ENCODE measurements at regions not wholly inside any gene's neighbourhood (a gene's known extent, or its start where the extent isn't known, plus 50 kb on each side); places are given as distances from the start of the nearest gene placed in this dataset.
"Not testable (repeated sequence)": the region's sequence is repeated elsewhere in the genome, so short reads cannot be mapped to it uniquely, and the experiment has no call there.

GRCh38 chr3:164730815-164731360 lies 347.4 kb downstream of the SI start:
- no peak for TF ChIP-seq EZH2phosphoT487 (IDR thresholded peaks at IDR 0.05; ENCODE audit: borderline replicate concordance, low read length)
- no peak for TF ChIP-seq CTCF (IDR thresholded peaks at IDR 0.05; ENCODE audit: low read depth, low read length, poor library complexity, severe bottlenecking)
- H4K20me1 ChIP-seq (ENCODE audit: control insufficient read depth, insufficient read depth, low read depth, low read length), result no peaks in the 10 kb centered on the region
- H3K4me2 ChIP-seq (ENCODE audit: low read length), result no peak overlapping the region
- H3K79me2 ChIP-seq (ENCODE audit: control insufficient read depth, low read length), result no peaks in the 10 kb centered on the region
- no peaks in the 10 kb centered on the region for H3K9me3 ChIP-seq (ENCODE audit: control insufficient read depth, insufficient read depth, low read length)
- no peak overlapping the region for H3K27ac ChIP-seq (ENCODE audit: low read depth, low read length)
- no peaks in the 10 kb centered on the region for H3K36me3 ChIP-seq (ENCODE audit: control insufficient read depth, low read length)
- H3K27me3 ChIP-seq (ENCODE audit: control insufficient read depth, low read length), result no peaks in the 10 kb centered on the region
- H3K4me1 ChIP-seq (ENCODE audit: control insufficient read depth, low read length), result no peaks in the 10 kb centered on the region
- no peak overlapping the region for H3K4me3 ChIP-seq (ENCODE audit: low read length)
- no peaks in the 10 kb centered on the region for H3K9me2 ChIP-seq (replicated peaks; ENCODE audit: control insufficient read depth, low read length)
- no peaks in the 10 kb centered on the region for H3F3A ChIP-seq (ENCODE audit: control insufficient read depth, insufficient read depth)

- Histone ChIP-seq H3K4me2 (ENCODE audit: low read length) (no peak overlapping the region), H4K20me1 (ENCODE audit: control insufficient read depth, insufficient read depth, low read depth, low read length) (no peaks in the 10 kb centered on the region), H3K9me3 (ENCODE audit: control insufficient read depth, insufficient read depth, low read length) (no peaks in the 10 kb centered on the region), H3F3A (ENCODE audit: control insufficient read depth, insufficient read depth) (no peaks in the 10 kb centered on the region), H3K27me3 (ENCODE audit: control insufficient read depth, low read length) (no peaks in the 10 kb centered on the region), H3K79me2 (ENCODE audit: control insufficient read depth, low read length) (no peaks in the 10 kb centered on the region), H3K4me3 (ENCODE audit: low read length) (no peak overlapping the region), H3K4me1 (ENCODE audit: control insufficient read depth, low read length) (no peaks in the 10 kb centered on the region), H3K36me3 (ENCODE audit: control insufficient read depth, low read length) (no peaks in the 10 kb centered on the region), H3K27ac (ENCODE audit: low read depth, low read length) (no peak overlapping the region), H3K9me2 (replicated peaks; ENCODE audit: control insufficient read depth, low read length) (no peaks in the 10 kb centered on the region)
- TF ChIP-seq EZH2phosphoT487 (IDR thresholded peaks at IDR 0.05; ENCODE audit: borderline replicate concordance, low read length) (no peak), CTCF (IDR thresholded peaks at IDR 0.05; ENCODE audit: low read depth, low read length, poor library complexity, severe bottlenecking) (no peak)
Observed at GRCh38 chr3:164723396-164723795, 354.9 kb downstream of the SI start.

- not testable (repeated sequence) for H4K20me1 ChIP-seq (ENCODE audit: control insufficient read depth, insufficient read depth, low read depth, low read length); H3K9me2 ChIP-seq (replicated peaks; ENCODE audit: control insufficient read depth, low read length); H3K79me2 ChIP-seq (ENCODE audit: control insufficient read depth, low read length); H3K4me3 ChIP-seq (ENCODE audit: low read length); H3K4me1 ChIP-seq (ENCODE audit: control insufficient read depth, low read length); H3K9me3 ChIP-seq (ENCODE audit: control insufficient read depth, insufficient read depth, low read length); H3K4me2 ChIP-seq (ENCODE audit: low read length); H3K27me3 ChIP-seq (ENCODE audit: control insufficient read depth, low read length); H3K36me3 ChIP-seq (ENCODE audit: control insufficient read depth, low read length); H3F3A ChIP-seq (ENCODE audit: control insufficient read depth, insufficient read depth); H3K27ac ChIP-seq (ENCODE audit: low read depth, low read length)
Observed at GRCh38 chr3:164702808-164703207, 375.5 kb downstream of the SI start.

GRCh38 chr3:164687902-164688301 lies 390.4 kb downstream of the SI start:
- Histone ChIP-seq H3K36me3 (ENCODE audit: control insufficient read depth, low read length) (no peaks in the 10 kb centered on the region), H3F3A (ENCODE audit: control insufficient read depth, insufficient read depth) (no peaks in the 10 kb centered on the region), H3K4me1 (ENCODE audit: control insufficient read depth, low read length) (no peaks in the 10 kb centered on the region), H3K9me3 (ENCODE audit: control insufficient read depth, insufficient read depth, low read length) (no peaks in the 10 kb centered on the region), H4K20me1 (ENCODE audit: control insufficient read depth, insufficient read depth, low read depth, low read length) (no peaks in the 10 kb centered on the region), H3K9me2 (replicated peaks; ENCODE audit: control insufficient read depth, low read length) (no peaks in the 10 kb centered on the region), H3K79me2 (ENCODE audit: control insufficient read depth, low read length) (no peaks in the 10 kb centered on the region), H3K4me2 (ENCODE audit: low read length) (no peak overlapping the region), H3K27me3 (ENCODE audit: control insufficient read depth, low read length) (no peaks in the 10 kb centered on the region), H3K27ac (ENCODE audit: low read depth, low read length) (no peak overlapping the region), H3K4me3 (ENCODE audit: low read length) (no peak overlapping the region)
- no peak for TF ChIP-seq EZH2phosphoT487 (IDR thresholded peaks at IDR 0.05; ENCODE audit: borderline replicate concordance, low read length)
- no peak for TF ChIP-seq CTCF (IDR thresholded peaks at IDR 0.05; ENCODE audit: low read depth, low read length, poor library complexity, severe bottlenecking)

All from DOHH2 (cell line).